NCI-H2196 (cell line): ENCODE measurements at regions not wholly inside any gene's neighbourhood (a gene's known extent, or its start where the extent isn't known, plus 50 kb on each side); places are given as distances from the start of the nearest gene placed in this dataset.

Source experiments
- DNase-seq: peaks from one replicate; lab custom pipeline; 2025; ENCODE audit not compliant: unreplicated experiment; lab: John Stamatoyannopoulos, UW

DNA sequence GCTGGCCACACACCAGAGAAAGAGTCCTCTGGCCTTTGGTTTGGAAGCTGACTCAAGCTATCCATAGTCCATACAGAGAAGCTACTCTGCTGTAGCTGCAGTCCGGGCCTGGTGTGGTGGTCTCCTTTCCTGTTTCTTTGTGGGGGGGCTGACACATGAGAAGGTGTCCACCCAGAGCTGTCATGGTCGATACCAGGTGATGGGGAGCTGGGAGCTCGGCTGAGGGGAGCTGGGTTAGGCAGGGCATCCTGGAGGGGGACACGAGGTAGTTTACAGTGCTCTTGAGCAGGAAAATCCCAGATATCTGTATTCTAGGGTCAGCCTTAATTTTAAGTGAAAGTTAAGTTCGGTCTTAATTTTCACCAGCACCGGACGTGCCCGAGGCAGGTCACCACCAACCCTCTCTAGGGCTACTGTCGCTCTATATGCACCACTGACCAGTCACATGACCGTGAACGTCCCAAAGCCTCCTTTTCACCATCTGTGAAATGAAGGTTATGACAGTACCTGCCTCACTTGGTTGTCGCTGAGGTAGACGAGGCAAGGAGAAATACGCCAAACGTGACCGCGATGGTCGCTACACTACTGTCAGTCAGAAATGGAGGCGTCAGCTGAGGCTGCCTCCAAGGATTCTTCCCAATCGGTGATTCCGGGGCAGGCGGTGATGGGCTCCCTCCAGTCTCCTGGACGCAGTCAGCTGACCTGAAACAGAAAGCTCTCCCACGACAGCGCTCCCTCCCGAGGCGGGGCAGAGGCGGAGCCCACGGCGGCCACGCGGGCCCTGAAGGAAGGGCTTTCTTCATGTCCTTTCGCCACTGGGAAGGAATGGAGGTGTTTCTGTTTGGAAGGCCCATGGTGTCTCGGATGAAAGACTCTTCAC lies 69.4 kb upstream of the SHH start:
- no peak for DNase-seq

DNA sequence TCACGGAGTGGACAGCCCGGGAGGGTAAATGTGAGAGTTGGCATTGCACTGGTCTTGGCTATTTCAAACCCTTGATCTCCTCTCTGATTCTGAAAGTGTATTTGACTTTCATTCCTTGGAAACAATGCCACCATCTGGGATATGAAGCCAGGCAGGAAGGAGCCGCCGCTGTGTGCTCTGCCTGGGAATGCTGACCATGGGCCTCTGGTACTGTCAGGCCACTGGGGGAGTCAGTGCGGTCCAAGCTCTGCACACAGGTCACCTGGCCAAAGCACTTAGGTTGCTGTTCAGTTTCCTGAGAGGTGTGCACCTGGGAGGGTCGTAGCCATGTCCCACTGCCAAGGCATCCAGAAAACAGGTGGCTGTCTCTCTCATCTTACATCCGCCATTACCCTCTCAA lies 68.5 kb upstream of the SHH start:
- DNase-seq, result no peak

DNA sequence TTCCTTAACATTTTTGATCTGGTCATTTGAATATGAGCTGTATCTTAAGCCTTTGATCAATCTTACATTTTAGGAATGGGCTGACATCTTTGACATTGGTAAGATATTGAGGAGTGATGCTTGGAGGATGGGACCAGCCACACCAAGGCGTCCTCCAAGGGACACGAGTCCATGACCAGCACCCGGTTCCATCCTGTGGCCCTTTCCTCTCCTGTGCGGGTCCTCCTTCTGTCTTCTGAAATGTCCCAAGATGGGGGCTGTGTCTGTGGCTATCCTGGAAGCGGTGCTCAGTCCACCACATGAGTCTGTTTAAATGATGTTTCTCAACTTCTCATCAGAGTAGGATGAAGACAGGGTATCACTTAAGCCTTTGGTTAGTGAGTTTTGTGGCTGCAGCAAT lies 67.3 kb upstream of the SHH start:
- DNase-seq, result no peak

DNA sequence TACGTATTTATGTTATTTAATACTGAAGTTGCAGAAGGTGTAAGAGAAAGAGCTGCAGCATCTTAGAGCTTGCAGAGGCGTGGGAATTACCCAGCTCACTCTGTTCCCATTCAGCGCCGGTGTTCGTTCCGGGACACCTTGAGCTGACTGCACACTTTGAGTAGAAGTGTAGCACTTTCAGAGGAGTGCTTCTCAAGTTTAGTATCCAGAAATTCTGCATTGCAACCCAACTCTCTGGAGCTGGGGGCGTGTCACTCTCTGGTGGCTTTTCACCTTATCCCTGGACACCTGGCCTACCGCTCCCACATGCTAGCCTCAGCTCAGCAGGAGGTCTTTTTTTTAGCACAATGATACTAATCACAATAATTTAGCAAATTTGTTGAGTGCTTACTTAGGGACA lies 66.4 kb upstream of the SHH start:
- DNase-seq, result no peak

DNA sequence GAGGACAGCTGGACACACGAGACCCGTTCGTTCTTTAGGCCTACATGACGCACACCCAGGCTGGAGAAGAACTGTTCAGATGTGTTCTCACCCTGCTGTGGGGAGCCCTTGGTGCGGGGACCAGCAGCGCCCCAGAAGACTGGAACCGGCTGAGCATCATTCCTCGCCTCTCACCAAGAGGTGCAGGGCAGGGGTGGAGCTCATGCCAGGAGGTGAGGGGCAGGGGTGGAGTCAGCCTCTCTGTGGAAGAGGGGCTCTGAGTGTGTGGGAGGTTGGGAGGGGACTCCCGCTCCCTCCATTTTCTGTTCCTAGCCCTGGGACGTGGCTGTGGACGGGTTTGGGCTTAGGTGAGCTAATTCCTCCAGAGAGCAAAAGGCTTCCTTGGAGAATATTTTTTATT lies 66.0 kb upstream of the SHH start:
- DNase-seq, result no peak

DNA sequence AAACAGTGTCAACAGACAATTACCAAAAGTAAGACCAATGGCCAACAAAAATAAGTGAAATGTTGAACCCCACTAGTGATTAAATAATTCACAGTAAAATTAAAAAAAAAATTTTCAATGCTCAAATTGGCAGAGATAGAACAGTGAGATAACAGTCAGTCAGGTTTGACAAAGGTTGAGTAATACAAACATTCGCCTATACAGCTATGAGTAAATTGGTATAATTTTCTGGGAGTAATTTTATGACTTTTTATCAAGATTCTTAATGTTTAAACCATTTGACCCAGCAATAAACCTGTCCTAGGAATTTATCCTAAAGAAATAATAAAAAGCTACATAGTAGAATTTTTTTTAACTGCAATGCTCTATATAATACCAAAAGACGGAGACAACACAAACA lies 64.9 kb upstream of the SHH start:
- no peak for DNase-seq

DNA sequence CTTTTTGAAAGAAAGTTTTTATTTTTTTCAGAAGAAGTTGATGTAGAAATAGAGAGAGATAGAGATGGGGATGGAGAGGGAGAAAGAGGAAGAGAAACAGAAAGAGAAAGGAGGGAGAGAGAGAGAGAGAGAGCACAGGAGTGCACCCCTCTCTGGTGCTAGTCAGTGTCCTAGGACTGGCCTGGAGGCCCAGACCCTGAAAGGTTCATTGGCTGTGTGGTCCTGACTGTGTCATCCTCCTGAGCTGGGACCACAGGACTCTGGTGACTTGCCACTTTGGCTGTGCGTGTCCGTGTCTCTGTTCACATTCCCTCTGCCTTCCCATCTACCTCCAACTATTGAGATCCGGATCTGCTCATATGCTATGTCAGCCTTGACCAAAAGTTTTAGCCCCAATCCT lies 62.1 kb upstream of the SHH start:
- no peak for DNase-seq

DNA sequence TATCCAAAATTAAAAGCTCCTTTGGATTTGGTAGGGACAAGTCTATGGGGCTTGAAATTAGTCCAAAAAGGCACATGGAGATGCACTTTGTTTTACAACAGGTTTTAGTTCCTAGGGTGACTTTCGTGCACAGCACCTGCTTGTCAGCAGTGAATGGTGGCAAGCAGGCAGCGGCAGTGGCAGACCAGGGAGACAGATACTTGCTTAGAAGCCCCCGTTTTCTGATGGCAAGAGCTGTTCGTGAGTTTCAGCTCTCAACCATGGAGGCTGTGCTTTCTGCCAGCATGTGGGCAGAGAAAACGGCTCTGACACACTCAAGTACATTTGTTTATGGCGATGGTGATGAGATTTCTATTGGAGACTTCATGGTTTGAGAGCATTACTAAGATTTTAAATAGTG lies 61.7 kb upstream of the SHH start:
- DNase-seq, result no peak

DNA sequence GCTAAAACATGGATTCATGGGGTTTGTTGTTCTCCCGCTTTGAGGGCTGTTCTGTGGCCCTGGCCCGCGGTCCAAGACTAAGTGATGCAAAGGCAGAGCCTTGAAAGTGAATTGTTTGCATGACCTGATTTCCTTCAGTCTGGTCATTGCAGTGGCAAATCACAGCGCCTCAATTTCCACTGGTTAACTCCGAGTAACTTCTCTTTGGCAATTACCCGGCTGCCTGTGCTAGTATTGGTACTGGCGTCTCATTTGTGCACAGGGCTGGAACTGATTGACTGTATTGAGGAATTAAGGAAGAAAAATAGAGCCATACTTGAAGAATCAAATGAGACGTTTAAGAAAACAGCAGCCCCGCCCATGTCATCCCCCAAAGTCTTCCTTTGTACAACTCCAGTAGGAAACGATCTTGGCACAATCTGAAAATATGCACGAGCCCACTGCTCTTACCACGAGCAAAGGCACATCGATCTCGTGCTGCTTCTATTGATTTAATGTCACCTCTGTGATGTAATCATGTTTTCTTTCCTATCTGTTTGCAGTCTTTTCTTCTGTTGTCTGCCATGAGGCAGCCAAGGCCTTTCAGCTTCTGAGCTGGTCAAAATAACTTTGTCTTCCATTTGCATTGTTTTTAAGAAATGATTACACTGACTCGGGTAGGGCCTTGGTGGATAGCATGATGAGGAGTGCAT lies 60.6 kb upstream of the SHH start:
- DNase-seq, result no peak

DNA sequence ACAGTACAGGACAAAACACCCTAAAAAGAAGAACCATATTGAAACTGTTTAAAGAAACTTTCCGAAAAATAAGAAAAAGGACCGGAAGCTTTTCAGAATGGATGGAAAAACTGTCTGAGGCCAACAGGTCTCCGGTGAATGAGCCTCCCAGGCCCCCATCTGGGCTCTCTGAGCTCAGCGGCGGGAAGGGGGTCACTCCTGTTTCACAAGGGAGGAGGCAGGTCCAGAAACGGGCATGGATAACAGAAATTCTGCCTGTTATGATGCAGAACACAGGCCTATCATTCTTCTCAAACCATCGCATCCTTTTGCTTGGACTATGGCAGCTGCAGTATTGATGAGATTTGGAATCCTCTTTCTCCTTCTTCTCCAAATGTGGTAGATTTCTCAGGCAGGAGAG lies 58.9 kb upstream of the SHH start:
- no peak for DNase-seq

DNA sequence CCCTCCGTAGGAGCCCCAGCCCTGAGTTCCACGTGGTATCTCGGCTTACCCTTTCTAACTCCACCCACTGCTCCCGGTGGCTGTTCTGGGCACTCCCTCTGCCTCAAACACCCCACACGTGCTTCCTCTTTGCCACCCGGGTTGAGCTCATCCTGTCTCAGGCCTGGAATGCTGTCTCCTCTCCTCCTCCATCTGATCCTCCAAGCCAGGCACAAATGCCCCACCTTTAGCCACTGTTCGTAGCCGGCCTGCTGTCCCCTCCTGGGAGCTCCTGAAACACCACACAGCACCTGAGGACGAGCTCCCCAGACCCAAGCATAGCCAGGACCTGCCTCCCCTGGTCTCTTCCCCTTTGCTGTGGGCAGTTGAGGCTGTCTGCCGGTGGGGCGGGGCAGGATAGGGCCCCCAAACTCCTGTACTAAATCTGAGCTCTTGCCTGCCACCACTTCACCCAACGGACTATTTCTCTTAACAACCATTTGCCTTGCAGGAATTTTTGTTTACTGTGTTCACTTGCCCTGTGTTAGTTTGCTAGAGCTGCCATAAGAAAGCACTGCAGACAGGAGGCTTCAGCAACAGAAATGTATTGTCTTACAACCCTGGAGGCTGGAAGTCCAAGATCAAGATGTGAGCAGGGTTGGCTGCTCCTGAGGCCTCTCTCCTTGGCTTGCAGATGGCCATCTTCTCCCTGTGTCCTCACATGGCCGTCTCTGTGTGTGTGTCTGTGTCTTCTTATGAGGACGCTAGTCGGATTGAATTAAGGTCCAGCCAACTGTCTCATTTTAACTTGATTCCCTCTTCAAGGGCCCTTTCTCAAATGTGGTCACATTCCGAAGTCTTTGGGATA lies 58.3 kb upstream of the SHH start:
- no peak for DNase-seq

DNA sequence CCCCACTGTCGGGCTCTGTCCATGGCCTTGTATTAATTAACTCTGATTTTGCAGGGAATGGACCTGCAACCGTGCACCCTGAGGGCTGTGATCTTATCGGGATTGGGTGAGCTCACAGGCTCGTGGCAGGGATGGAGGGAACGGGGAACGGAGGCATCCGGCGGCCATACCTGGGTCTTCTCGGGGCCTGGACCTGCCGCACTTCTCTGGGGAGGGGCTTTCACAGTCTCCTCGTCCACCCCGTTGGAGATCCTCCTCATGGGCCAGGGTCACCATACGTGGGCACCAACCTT lies 57.5 kb upstream of the SHH start:
- no peak for DNase-seq

DNA sequence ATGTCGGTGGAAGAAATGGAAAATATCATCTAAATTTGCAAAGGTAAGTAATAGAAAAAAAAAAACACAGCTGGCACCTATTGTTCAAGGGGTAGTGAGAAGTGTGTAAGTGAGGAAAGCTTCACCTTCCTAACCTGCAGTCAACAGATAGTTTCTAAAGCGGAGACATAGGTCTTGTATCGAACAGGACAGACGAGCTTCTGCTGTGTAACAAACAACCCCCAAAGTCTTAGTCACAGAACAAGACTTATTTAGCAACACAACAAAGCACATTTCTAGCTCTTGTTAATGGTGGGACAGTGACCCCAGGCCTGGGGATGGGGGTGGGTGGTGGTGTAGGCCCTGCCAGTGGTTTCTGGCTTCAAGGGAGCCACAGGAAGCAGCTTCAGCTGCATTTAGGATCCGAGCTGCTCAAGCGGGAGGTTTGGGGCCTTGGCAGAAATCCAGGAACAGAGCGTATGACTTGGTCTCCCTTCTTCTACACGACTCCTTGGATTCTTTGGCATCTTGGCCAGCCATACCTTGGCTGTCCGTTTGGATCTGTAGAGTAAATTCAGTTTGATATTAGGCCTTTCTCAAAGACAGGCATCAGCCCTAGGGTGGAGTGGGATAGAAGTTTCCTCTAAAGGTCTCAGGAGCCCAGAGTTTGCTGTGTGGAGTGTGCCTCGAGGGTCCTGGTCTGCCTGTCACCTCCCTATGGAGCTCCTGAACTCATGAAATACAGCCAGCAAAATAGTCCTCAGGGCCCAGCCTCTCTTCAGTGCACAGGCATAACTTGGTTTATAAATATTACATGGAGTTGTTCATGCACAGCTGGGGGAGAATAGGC lies 56.9 kb upstream of the SHH start:
- DNase-seq, result no peak

DNA sequence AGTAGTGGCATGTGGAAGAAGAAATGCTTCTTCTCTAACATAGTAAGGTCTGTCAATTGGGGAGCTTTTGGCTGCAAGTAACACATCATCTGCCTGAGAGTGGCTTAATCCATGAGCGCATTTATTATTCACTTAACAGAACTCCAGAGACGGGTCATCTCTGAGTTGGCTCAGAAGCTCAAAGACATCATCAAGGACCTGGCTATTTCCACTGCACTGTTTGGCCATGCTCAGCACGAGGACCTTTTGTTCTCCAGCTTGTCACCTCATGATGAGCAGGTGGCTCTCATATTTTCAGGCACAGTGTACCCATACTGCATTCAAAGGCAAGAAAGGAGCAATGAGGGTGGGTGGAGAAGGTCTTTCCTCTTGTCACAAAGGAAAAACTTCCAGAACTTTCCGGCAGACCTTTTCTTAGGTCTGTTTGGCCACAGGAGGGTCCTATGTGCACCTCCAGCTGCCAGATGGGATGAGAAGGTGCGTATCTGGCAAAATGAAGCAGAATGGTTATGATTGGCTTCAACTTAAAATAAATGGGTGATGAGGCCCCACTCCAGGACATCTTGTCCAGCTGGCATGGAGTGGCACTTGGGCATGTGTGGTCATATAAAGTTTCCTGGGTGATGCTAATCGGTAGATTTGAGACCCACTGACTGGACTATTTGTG lies 55.6 kb upstream of the SHH start:
- DNase-seq, result no peak

DNA sequence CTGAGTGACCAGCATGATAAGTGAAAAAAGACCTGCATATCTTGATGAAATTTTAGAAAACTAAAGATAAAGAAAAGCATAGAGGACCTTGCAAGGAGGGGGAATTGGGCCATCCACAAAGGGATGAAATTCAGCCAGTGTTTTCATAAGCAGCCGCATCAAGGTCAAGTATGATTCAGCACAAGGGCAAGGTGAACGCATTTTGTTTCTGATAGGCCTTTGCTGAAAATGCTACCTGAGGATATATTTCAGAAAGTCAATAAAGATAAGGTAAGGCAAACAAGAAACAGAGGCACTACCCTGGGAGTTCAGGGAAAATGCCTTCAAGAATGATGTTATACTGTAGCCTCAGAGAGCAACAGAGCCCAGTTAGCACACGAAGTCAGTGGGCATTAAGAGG lies 55.0 kb upstream of the SHH start:
- DNase-seq, result no peak

DNA sequence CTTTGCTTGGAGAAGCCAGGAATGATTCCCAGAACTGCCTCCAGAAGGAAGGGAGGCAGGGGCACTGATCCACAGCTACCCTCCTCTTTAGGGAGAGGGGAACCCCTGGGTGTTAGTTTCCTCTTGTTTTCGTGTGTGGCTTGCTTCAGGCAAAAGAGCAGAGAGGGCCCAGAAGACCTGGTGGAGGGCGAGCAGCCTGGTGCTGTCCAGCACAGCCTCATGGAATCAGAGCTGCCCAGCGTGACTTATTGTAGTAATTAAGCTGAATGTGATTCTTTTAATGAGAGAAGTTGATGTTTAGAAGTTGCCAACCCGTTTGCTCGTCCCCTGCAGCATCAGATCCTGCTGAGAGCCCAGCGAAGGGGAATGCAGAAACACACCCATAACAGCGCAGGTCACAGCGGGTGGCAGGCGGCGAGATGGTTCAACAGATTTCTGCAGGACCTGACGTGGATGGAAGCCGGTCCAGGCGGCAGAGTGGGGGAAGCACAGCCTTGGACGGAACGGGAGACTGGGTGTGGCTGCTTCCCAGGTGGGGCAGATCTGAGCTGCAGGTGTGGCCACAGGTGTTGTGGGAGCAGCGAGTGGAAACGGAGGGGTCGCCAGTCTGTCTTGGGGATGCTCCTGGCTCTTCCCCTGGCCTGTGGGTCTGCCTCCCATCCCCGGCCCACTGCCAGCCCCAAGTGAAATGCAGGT lies 53.7 kb upstream of the SHH start:
- DNase-seq, result no peak

DNA sequence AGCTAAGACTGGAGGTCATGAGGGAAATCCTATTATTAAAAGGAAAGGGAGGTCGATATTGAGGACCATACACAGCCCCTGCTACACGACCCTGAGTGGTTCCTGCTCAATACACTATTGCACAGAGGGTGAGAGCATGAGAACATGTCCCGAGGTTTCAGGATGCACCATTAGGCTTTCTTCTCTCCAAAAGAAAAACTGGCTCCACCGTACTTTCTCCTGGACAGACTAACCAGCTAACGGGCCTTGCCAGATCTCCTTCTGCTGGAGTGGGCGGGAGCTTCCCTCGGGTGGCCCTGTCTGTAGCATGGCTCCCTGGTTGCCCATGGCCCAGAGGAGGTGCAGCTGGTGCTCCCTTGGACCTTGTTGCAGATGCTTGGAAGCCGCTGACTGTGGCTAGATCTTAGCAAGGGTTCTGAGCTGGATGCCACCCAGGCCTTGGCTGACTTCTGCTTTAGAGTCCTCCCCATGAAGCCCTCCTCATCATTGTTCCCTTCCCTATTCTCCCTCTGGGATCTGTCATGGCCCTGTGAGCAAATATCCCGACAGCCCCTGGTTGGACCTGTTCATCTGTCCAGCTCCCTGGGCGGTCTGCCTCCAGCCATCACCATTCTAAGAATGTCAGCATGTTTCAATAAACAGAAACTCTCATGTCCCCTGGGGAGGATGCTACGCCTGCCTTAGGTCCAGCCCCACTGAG lies 52.9 kb upstream of the SHH start:
- no peak for DNase-seq

DNA sequence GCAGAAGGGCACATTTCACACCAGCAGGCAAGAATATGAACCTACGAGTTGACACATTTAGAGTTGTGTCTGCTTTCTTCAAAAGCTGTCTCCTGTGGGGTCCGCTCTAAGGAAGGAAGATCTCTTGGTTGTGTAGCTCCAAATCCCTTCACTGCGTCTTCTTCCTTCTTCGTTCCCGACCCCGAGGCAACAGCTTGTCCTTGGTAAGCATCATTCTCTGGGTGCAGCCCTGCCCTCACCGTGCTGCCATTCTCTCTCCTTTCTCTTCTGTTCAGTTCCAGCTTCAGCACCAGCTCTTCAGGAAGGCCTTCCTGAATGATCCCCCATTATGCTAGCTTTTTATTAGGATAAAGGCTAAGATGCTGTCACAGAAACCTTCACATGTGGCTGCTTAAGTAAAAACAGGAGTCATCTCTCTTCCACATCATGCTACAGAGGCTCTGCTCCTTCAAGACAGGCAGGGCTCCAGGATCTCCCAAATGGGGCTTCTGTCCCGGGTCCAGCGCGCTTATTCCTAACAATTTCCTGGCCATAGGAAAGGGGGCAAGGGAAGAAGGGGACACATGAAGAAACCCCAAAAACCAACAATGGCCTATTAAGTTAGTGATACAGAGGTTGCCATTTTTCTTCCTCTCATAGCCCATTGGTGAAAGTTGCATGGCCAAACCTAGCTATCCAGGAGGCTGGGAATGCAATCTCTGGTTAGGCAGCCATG lies 52.2 kb upstream of the SHH start:
- no peak for DNase-seq

DNA sequence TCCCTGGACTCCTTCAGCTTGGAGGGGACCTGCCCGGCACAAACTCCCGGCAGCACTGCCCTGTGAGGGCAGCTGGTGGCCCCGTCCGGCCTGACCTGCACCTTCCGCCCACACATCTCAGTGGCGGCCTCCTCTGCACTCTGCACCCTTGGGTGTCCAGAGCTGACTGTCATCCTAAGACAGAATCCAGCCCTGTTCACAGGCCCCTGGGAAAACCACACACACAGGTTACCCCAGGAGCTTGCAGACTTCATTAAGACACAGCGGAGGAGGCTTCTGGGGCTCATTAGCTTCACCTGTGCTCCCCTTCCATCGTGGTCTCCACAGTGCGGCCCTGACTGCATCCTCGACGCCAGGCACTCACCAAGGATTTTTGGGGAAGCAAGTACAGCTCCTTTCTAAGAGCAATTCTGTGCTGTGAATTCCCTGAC lies 51.5 kb upstream of the SHH start:
- no peak for DNase-seq
